Uterus (tissue), 2 donors: ENCODE measurements at regions not wholly inside any gene's neighbourhood (a gene's known extent, or its start where the extent isn't known, plus 50 kb on each side); places are given as distances from the start of the nearest gene placed in this dataset.

Experiments used
- POLR2A ChIP-seq, 2 donors: fragments of 450-650 bp; IDR thresholded peaks; one replicate each; pipeline ENCODE4 v1.6.1; 2016; ENCODE audit warnings: antibody characterized with exemption in 2 of 2, mild to moderate bottlenecking in 1 of 2, moderate library complexity in 1 of 2
- TF ChIP-seq, protein P1 (sequence below), 4 experiments: fragments of 200-600 bp in 2 of 4; fragments of 450-650 bp in 2 of 4; sonication (generic) in 2 of 4; IDR thresholded peaks; one replicate each; pipeline ENCODE4 v1.5.1; 2016 to 2019; ENCODE audit warnings: antibody characterized with exemption in 4 of 4, mild to moderate bottlenecking in 2 of 4, moderate library complexity in 1 of 4

DNA sequence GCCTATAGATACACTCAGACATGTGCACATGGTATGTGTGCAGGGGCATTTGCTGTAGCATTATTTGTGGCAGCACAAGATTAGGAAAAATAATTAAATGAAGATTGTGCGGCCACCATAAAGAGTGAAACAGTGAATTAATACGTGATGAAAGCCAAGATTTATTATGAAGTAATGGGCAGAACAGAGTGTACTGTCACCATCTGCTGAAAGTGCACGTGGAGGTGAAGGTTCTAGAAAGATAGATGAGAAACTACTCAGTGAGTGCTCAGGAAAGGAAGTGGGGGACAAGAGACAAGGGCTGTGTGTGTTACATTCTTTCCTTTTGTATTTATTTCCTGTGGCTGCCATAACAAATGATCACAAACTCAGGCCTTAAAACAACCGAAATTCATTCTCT, 246.1 kb upstream of the ATP10A start:
- TF ChIP-seq, protein P1, sequence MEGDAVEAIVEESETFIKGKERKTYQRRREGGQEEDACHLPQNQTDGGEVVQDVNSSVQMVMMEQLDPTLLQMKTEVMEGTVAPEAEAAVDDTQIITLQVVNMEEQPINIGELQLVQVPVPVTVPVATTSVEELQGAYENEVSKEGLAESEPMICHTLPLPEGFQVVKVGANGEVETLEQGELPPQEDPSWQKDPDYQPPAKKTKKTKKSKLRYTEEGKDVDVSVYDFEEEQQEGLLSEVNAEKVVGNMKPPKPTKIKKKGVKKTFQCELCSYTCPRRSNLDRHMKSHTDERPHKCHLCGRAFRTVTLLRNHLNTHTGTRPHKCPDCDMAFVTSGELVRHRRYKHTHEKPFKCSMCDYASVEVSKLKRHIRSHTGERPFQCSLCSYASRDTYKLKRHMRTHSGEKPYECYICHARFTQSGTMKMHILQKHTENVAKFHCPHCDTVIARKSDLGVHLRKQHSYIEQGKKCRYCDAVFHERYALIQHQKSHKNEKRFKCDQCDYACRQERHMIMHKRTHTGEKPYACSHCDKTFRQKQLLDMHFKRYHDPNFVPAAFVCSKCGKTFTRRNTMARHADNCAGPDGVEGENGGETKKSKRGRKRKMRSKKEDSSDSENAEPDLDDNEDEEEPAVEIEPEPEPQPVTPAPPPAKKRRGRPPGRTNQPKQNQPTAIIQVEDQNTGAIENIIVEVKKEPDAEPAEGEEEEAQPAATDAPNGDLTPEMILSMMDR (IDR thresholded peaks at IDR 0.05), result no peak
- no peak for TF ChIP-seq POLR2A (IDR thresholded peaks at IDR 0.05)
